NCI-H460 (cell line): ENCODE measurements at regions not wholly inside any gene's neighbourhood (a gene's known extent, or its start where the extent isn't known, plus 50 kb on each side); places are given as distances from the start of the nearest gene placed in this dataset.
"Not testable (repeated sequence)": the region's sequence is repeated elsewhere in the genome, so short reads cannot be mapped to it uniquely, and the experiment has no call there.

Source experiments
- DNase-seq: peaks from one replicate; pipeline ENCODE4 v3.0.0-alpha.2; 2016; ENCODE audit warnings: low read depth; ENCODE audit errors: extremely low read depth

DNA sequence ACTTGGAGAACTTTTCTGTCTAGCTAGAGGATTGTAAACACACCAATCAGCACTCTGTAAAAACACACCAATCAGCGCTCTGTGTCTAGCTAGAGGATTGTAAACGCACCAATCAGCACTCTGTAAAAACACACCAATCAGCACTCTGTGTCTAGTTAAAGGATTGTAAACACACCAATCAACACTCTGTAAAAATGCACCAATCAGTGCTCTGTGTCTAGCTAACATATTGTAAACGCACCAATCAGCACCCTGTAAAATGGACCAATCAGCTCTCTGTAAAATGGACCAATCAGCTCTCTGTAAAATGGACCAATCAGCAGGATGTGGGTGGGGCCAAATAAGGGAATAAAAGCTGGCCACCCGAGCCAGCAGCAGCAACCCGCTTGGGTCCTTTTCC, 91.1 kb upstream of the KRAS start:
- not testable (repeated sequence) for DNase-seq

- DNase-seq: no peak
Observed at GRCh38 chr12:25337916-25338315, 87.2 kb upstream of the KRAS start.

DNA sequence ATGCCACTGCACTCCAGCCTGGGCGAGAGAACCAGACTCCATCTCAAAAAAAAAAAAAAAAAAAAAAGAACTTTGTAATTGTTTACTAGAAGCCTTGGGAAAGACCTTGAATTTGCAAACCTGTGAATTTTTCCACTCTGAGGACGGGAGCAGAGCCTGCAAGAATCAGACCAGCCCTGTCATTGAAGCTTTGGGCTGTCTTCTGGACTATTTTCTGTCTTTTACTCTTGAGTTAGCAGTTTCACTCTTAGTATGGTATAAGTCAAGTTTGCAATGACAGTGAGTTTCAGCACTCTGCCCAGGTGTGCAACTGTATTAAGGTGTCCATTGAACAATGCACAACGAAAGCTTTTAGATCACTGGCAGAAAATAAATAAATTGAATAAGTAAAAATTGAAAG, 81.4 kb upstream of the KRAS start:
- DNase-seq: no peak

DNA sequence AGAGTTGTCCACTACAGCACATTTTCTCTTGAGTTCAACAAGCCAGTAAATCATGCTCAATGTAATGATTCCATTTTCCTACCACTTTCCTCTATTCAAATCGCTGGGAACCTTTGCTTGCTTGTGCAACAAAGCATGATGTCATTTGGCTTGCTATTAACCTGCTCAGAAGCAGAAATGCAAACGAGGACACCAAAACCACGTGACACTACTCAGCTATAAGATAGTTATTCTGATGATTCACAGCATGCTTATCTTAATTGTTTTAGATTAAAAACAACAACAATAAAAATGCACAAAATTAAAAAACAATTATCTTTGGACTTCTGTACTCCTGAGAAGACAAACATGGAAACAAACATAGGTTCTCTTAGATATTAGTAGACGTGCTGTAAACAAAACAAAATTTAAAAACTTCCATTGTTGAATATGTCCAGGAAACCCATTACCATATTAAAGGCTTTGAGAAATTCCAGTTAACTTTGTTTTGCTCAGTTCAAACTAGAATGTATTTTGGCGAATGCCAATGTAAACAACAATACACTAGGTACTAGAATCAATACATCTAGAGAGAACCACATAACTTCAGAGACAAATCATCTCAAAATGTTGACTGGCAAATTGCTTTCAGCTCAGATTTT, 77.5 kb upstream of the KRAS start:
- no peak for DNase-seq

GRCh38 chr12:25327321-25327720, 76.6 kb upstream of the KRAS start:
- no peak for DNase-seq

GRCh38 chr12:25326326-25326725, 75.6 kb upstream of the KRAS start:
- DNase-seq: no peak

DNA sequence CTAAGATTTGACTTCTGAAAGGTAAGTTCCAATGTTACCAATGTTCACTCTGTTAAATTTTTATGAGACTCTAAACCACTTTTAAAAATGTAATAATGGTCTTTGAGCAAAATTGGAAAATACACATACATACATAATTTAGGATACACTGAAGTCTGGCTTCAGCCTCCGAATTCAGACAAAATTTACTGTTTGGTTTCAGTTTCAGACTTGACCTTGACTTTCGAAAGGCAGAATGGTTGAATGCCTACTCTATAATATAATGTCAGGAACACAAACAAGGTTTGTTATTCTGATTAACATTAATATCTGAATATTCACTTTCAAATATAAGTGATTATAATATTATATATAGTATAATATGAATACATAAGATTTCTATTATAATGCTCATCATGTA, 74.1 kb upstream of the KRAS start:
- no peak for DNase-seq

GRCh38 chr12:25323581-25323982, 72.9 kb upstream of the KRAS start:
- no peak for DNase-seq

GRCh38 chr12:25322918-25323531, 72.3 kb upstream of the KRAS start:
- no peak for DNase-seq

DNA sequence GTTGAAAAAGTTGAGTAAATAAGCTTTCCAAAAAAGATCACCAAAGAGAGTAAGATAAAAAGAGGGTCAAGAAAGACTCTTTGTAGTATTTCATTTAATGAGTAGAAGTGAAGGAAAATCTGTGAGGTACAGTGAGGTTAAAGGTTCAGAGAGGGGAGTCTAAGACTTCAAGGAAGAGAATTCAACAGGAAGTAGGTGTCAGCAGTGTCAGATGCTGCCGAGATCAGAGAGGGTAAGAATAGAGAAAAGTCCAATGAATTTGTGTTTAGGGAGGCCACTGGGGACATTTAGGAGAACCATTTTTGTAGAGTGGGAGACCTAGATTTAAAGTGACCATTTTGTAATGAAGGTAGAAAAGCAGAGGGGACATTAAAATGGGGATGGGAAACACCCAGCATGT, 71.6 kb upstream of the KRAS start:
- DNase-seq: no peak

GRCh38 chr12:25321772-25322171, 71.0 kb upstream of the KRAS start:
- DNase-seq: no peak

DNA sequence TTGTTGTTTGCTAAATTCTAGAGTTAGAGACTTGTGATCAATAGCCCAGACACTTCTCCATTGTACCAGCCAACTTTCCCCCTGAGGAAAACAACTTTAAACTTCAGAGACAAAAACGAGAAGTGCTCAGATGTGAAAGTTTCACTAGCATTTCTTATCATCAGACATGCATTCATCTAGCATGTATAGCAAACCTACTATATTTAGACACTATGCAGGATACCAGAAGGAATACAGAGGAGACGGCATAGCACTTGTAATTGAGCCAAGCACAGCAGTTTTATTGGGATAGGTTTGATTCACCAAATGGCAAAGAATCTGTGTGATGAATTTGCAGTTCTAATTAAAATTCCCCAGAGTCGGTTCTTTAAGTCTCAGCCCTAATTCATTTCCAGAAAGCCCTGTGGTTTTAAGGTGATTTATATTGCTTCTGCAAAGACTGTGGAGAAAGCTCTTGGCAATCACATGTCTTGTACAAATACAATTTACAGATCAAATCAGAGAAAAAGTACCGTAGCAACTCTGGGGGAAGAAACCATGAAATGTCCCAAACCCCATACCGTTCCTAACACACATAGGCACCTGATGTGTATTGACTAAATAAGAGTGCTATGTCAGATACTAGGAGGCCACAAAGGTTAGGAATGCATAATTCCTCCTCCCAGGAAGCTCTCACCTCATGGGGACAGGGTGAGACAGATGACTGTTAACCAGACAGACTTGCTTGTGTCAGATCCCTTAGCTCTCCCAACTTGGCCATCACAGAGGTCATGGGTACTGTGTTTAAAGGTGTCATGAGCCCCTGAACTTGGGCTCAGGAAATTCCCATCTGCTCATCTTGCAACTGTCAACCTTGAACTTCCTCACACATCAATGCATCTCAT, 69.6 kb upstream of the KRAS start:
- DNase-seq: no peak

- DNase-seq: no peak
Observed at GRCh38 chr12:25319233-25319984, 68.7 kb upstream of the KRAS start.

DNA sequence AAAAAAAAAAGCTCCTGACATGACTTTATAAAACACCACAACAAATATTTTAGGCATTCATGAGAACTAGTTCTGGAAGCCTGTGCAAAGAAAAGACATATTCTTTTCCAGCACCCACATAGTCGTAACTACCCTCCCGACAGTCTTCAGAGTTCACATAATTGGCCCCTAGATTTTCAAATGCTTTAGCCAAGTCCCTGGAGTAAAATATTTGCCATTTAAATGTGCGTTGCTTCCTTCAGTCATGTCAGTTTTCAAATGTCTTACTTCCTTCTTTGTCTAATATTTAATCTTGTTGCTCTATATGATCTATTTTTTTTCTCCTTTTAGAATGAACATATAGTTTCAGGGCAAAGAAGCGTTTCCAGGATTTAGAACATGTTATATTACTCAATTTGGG, 66.8 kb upstream of the KRAS start:
- no peak for DNase-seq

DNA sequence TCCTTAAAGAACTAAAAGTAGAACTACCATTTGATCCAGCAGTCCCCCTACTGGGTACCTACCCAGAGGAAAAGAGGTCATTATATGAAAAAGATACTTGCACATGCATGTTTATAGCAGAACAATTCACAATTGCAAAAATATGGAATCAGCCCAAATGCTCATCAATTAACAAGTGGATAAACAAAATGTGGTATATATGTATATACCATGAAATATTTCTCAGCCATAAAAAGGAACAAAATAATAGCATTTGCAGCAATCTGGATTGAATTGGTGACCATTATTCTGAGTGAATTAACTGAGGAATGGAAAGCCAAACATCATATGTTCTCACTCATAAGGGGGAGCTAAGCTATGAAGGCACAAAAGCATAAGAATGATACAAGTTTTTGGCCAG, 64.7 kb upstream of the KRAS start:
- no peak for DNase-seq

DNA sequence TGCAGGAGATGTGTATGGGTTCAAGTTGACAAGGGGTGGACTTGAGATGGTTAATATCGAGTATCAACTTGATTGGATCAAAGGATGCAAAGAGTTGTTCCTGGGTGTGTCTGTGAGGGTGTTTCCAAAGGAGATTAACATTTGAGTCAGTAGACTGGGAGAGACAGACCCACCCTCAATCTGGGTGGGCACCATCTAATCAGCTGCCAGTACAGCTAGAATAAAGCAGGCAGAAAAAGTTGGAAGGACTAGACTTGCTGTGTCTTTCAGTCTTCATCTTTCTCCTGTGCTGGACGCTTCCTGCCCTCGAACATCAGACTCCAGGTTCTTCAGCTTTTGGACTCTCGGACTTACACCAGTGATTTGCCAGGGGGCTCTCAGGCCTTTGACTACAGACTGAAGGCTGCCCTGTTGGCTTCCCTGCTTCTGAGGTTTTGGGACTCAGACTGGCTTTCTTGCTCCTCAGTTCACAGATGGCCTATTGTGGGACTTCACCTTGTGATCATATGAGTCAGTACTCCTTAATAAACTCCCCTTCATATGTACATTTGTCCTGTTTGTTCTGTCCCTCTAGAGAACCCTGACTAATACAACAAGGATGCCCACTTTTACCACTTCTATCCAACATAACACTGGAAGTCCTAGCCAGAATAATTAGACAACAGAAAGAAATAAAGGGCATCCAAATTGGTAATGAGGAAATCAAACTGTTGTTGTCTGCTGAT, 62.7 kb upstream of the KRAS start:
- not testable (repeated sequence) for DNase-seq

- no peak for DNase-seq
Observed at GRCh38 chr12:25311506-25311905, 60.8 kb upstream of the KRAS start.

DNA sequence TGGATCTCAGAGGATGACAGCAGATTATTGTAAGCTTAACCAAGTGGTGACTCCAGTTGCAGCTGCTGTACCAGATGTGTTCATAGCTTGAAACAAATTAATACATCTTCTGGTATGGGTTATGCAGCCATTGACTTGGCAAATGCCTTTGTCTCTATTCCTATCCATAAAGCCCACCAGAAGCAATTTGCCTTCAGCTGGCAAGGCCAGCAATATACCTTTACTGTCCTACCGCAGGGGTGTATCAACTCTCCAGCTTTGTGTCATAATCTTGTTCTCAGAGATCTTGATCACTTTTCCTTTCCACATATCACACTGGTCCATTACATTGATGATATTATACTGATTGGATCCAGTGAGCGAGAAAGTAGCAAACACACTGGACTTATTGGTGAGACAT, 59.3 kb upstream of the KRAS start:
- not testable (repeated sequence) for DNase-seq

- no peak for DNase-seq
Observed at GRCh38 chr12:25308756-25309155, 58.0 kb upstream of the KRAS start.

DNA sequence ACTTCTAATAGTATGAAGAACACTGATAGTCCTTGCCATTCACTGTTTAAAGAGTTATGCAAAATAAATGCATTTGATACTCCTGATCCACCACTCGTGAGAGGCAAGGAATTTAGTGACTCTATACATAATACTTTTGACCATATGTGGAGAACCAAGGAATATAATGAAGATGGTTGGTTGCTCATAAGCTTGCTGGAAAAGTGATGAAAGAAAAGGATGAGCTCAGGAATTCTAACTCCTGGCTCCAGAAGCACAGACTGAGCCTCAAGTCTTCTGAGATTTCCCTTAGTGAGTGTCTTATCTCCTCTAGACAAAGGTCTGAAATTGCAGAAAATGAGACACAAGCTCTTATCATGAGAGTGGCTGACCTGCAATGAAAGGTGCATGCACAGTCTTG, 57.1 kb upstream of the KRAS start:
- DNase-seq: no peak

- DNase-seq: no peak
Observed at GRCh38 chr12:25301798-25302197, 51.1 kb upstream of the KRAS start.
